WTC11 (cell line): ENCODE measurements at regions not wholly inside any gene's neighbourhood (a gene's known extent, or its start where the extent isn't known, plus 50 kb on each side); places are given as distances from the start of the nearest gene placed in this dataset.

Experiments
- CREB1 ChIP-seq: sonication (generic); formaldehyde crosslinking; IDR thresholded peaks from 2 replicates; pipeline ENCODE4 v1.8.0; 2023; ENCODE audit warnings: mild to moderate bottlenecking, missing genetic modification reagents
- JUN ChIP-seq: sonication (generic); formaldehyde crosslinking; IDR thresholded peaks from 2 replicates; pipeline ENCODE4 v1.8.0; 2023; ENCODE audit warnings: mild to moderate bottlenecking, missing genetic modification reagents
- NFE2L1 ChIP-seq: sonication (generic); formaldehyde crosslinking; IDR thresholded peaks from 2 replicates; pipeline ENCODE4 v1.8.1; 2023; ENCODE audit warnings: missing genetic modification reagents
- SOX15 ChIP-seq: fragments of 250-450 bp; sonication (Bioruptor Pico); IDR thresholded peaks from 2 replicates; pipeline ENCODE4 v1.9.0; 2021; ENCODE audit warnings: mild to moderate bottlenecking
- TF ChIP-seq, protein P1 (sequence below): fragments of 200-600 bp; IDR thresholded peaks from 2 replicates; pipeline ENCODE4 v1.8.0; 2022; ENCODE audit warnings: antibody characterized with exemption
- TF ChIP-seq, protein P2 (sequence below): sonication (generic); formaldehyde crosslinking; IDR thresholded peaks from 2 replicates; pipeline ENCODE4 v1.8.0; 2022; ENCODE audit warnings: mild to moderate bottlenecking, missing genetic modification reagents

DNA sequence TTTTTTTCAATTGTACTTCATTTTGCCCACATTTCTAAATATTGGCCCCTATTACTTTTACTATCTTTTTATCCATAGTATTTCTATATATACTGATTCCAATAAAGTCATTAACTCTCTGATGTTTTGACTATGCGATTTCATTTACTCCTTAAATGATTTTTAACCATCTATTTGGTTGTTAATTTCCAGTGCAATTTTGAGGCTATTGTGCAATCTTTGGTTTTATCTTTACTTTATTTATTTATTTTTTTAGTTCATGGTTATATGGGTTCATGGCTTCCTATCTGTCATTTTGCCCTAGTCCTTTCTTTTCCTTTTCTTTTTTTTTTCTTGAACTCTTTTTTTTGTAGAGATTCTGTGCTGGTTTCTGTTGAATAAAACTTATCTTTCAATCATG lies 1408.0 kb upstream of the GBE1 start:
- TF ChIP-seq, protein P1, sequence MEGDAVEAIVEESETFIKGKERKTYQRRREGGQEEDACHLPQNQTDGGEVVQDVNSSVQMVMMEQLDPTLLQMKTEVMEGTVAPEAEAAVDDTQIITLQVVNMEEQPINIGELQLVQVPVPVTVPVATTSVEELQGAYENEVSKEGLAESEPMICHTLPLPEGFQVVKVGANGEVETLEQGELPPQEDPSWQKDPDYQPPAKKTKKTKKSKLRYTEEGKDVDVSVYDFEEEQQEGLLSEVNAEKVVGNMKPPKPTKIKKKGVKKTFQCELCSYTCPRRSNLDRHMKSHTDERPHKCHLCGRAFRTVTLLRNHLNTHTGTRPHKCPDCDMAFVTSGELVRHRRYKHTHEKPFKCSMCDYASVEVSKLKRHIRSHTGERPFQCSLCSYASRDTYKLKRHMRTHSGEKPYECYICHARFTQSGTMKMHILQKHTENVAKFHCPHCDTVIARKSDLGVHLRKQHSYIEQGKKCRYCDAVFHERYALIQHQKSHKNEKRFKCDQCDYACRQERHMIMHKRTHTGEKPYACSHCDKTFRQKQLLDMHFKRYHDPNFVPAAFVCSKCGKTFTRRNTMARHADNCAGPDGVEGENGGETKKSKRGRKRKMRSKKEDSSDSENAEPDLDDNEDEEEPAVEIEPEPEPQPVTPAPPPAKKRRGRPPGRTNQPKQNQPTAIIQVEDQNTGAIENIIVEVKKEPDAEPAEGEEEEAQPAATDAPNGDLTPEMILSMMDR: no peak
- no peak for TF ChIP-seq NFE2L1
- no peak for TF ChIP-seq CREB1 (CRISPR knock-in tag)
- TF ChIP-seq JUN (CRISPR knock-in tag): no peak
- no peak for TF ChIP-seq SOX15 (CRISPR knock-in tag)
- TF ChIP-seq, protein P2, sequence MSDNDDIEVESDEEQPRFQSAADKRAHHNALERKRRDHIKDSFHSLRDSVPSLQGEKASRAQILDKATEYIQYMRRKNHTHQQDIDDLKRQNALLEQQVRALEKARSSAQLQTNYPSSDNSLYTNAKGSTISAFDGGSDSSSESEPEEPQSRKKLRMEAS (CRISPR knock-in tag): no peak
